ENCODE measurements at regions not wholly inside any gene's neighbourhood (a gene's known extent, or its start where the extent isn't known, plus 50 kb on each side); places are given as distances from the start of the nearest gene placed in this dataset.

- no peaks in the 10 kb centered on the region for H3K9me3 Mint-ChIP-seq
- peaks cover 9% of the 10 kb centered on the region for H3K27me3 Mint-ChIP-seq (ENCODE audit: insufficient read depth)
- peaks cover 17% of the 10 kb centered on the region; the same call in 1 of the 2 replicates for H3K4me1 Mint-ChIP-seq (ENCODE audit: low read depth)
- H3K4me3 Mint-ChIP-seq = no peak overlapping the region; the same call in 1 of the 2 replicates
- no peak overlapping the region for H3K27ac Mint-ChIP-seq
- no peak for TF ChIP-seq CTCF (IDR thresholded peaks at IDR 0.05)
- no peaks in the 10 kb centered on the region for H3K36me3 Mint-ChIP-seq (ENCODE audit: low read depth)
- no peak for DNase-seq
Observed at GRCh38 chr2:176669398-176670174, 400.3 kb downstream of the MTX2 start.

GRCh38 chr2:176675271-176675949 lies 406.2 kb downstream of the MTX2 start:
- Mint-ChIP-seq H3K27ac (no peak overlapping the region), H3K36me3 (ENCODE audit: low read depth) (no peaks in the 10 kb centered on the region), H3K9me3 (no peaks in the 10 kb centered on the region), H3K4me3 (no peak overlapping the region), H3K27me3 (ENCODE audit: insufficient read depth) (peaks cover 12% of the 10 kb centered on the region), H3K4me1 (ENCODE audit: low read depth) (peaks cover 5% of the 10 kb centered on the region; the same call in 1 of the 2 replicates)
- no peak for DNase-seq
- TF ChIP-seq CTCF (IDR thresholded peaks at IDR 0.05) = no peak

GRCh38 chr2:176677746-176678265 lies 408.6 kb downstream of the MTX2 start:
- DNase-seq = no peak
- no peak for TF ChIP-seq CTCF (IDR thresholded peaks at IDR 0.05)
- Mint-ChIP-seq H3K9me3 (no peaks in the 10 kb centered on the region), H3K4me1 (ENCODE audit: low read depth) (peaks cover 17% of the 10 kb centered on the region), H3K27me3 (ENCODE audit: insufficient read depth) (peaks cover 13% of the 10 kb centered on the region), H3K36me3 (ENCODE audit: low read depth) (no peaks in the 10 kb centered on the region), H3K27ac (no peak overlapping the region), H3K4me3 (no peak overlapping the region)

- TF ChIP-seq CTCF (IDR thresholded peaks at IDR 0.05) = no peak
- H3K27me3 Mint-ChIP-seq (ENCODE audit: insufficient read depth) = peaks cover 10% of the 10 kb centered on the region
- H3K9me3 Mint-ChIP-seq = no peaks in the 10 kb centered on the region
Observed at GRCh38 chr2:176678571-176678970, 409.3 kb downstream of the MTX2 start.

GRCh38 chr2:176679061-176679669 lies 409.9 kb downstream of the MTX2 start:
- Mint-ChIP-seq H3K27me3 (ENCODE audit: insufficient read depth) (peaks cover 8% of the 10 kb centered on the region), H3K9me3 (no peaks in the 10 kb centered on the region), H3K4me3 (no peak overlapping the region), H3K36me3 (ENCODE audit: low read depth) (no peaks in the 10 kb centered on the region), H3K4me1 (ENCODE audit: low read depth) (peaks cover 17% of the 10 kb centered on the region), H3K27ac (no peak overlapping the region)
- TF ChIP-seq CTCF (IDR thresholded peaks at IDR 0.05) = peak; percentile 31
- no peak for DNase-seq

More at GRCh38 chr2:176678571-176678970, 409.3 kb downstream of the MTX2 start:
- Mint-ChIP-seq H3K4me1 (ENCODE audit: low read depth) (peaks cover 17% of the 10 kb centered on the region), H3K4me3 (no peak overlapping the region), H3K27ac (no peak overlapping the region), H3K36me3 (ENCODE audit: low read depth) (no peaks in the 10 kb centered on the region)
- no peak for DNase-seq
